ENCODE measurements at regions not wholly inside any gene's neighbourhood (a gene's known extent, or its start where the extent isn't known, plus 50 kb on each side); places are given as distances from the start of the nearest gene placed in this dataset.

DNA sequence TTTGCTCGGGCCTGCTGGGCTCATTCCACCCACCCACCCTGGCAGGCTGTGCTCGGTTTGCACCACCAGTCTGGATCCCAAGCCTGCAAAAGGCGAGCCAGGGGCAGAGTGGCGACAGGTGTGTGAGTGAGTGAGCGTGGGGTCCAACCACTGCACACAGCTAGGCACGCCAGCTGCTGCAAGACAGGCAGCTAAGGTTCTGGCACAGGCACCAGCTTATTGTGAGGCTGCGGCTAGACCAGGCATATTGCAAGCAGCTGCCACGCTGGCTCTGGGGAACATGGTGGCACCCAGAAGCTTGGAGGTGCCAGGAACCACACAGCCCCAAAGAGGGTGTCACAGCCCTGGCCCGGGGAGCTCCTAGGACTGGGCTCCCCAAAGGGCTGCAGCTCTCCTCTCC, 205.1 kb downstream of the ANKRD60 start:
- H3K27ac ChIP-seq (ENCODE audit: insufficient read depth, low read length): no peak overlapping the region
- no peak overlapping the region for H2BK5ac ChIP-seq (ENCODE audit: low read depth, low read length, poor library complexity, severe bottlenecking)
- H3K36me3 ChIP-seq (ENCODE audit: control insufficient read depth, insufficient read depth, low read length): no peaks in the 10 kb centered on the region
- no TSS peak for BruUV-seq (replicated peaks)
- no peak overlapping the region for H2BK120ac ChIP-seq (ENCODE audit: low read depth, low read length)
- H2BK15ac ChIP-seq (ENCODE audit: low read depth, low read length): no peak overlapping the region
- no peak overlapping the region for H3K4ac ChIP-seq (ENCODE audit: low read depth, low read length)
- H4K8ac ChIP-seq (ENCODE audit: low read depth in 2 of 2, low read length in 2 of 2): no peak overlapping the region
- 61% methylated on average over 2 of the region's 9 CpGs; no CpG with 5 or more reads in 1 of the 2 experiments for WGBS, 2 experiments (ENCODE audit: extremely low coverage in 2 of 2, insufficient read length in 1 of 2)
- dilution Hi-C loops (cut with HindIII; ENCODE audit: low sequenced_read_pairs, unreplicated experiment) (no loop called here), in situ Hi-C loops (cut with MboI; ENCODE audit: low sequenced_read_pairs) (no loop called here), intact Hi-C loops (cut with micrococcal nuclease) (no loop called here)
- no peak overlapping the region for H2AK5ac ChIP-seq (ENCODE audit: low read depth, low read length)
- no peak overlapping the region for H3K18ac ChIP-seq (ENCODE audit: low read depth, low read length)
- no peak overlapping the region for H3K14ac ChIP-seq (replicated peaks; ENCODE audit: low read depth, low read length)
- H2AFZ ChIP-seq (replicated peaks; ENCODE audit: low read length, poor library complexity): no peak overlapping the region
- H4K5ac ChIP-seq (ENCODE audit: low read depth, low read length): no peak overlapping the region
- CTCF ChIA-PET: no interaction called here
- no peak overlapping the region for H2AK9ac ChIP-seq (replicated peaks; ENCODE audit: low read depth, low read length, poor library complexity)
- H3K9me3 ChIP-seq (ENCODE audit: control insufficient read depth, insufficient read depth, low read length): no peaks in the 10 kb centered on the region
- DNase-seq (no peak), ATAC-seq (ENCODE audit: low read depth) (no peak)
- no peaks in the 10 kb centered on the region for H3K27me3 ChIP-seq (ENCODE audit: control insufficient read depth, insufficient read depth, low read length)
- H3K23ac ChIP-seq (ENCODE audit: low read depth, low read length): no peak overlapping the region
- H3K4me2 ChIP-seq (ENCODE audit: low read depth, low read length): no peak overlapping the region
- H3K9ac ChIP-seq (ENCODE audit: low read depth, low read length): no peak overlapping the region
- POLR2A ChIA-PET (ENCODE audit: unreplicated experiment): no interaction called here
- no peaks in the 10 kb centered on the region for H3K9me1 ChIP-seq (ENCODE audit: insufficient read depth, low read length)
- H3K56ac ChIP-seq (ENCODE audit: extremely low read depth, insufficient read depth, low read length): no peak overlapping the region
- no peak overlapping the region for H3K4me3 ChIP-seq (ENCODE audit: insufficient read depth, low read depth, low read length)
- H2BK20ac ChIP-seq (ENCODE audit: low read depth, low read length): no peak overlapping the region
- no peaks in the 10 kb centered on the region for H4K20me1 ChIP-seq (ENCODE audit: insufficient read depth, low read length)
- no peak overlapping the region for H4K91ac ChIP-seq (ENCODE audit: insufficient read depth, low read depth, low read length)
- no peak for TF ChIP-seq CTCF (conservative IDR thresholded peaks at IDR 0.05; ENCODE audit: low read depth, low read length)
- no peak for TF ChIP-seq POLR2A (IDR thresholded peaks at IDR 0.05; ENCODE audit: low read depth, low read length)
- TF ChIP-seq CHD1 (IDR thresholded peaks at IDR 0.05; ENCODE audit: low read depth, low read length): no peak
- TF ChIP-seq CEBPB (IDR thresholded peaks at IDR 0.05; ENCODE audit: low read depth, low read length): no peak
- no peak for TF ChIP-seq MAZ (IDR thresholded peaks at IDR 0.05; ENCODE audit: borderline replicate concordance, low read depth, low read length)
- TF ChIP-seq MXI1 (IDR thresholded peaks at IDR 0.05; ENCODE audit: borderline replicate concordance, low read depth, low read length): no peak
- TF ChIP-seq RFX5 (IDR thresholded peaks at IDR 0.05; ENCODE audit: low read depth, low read length): no peak
- no peaks in the 10 kb centered on the region for H3K4me1 ChIP-seq (ENCODE audit: control insufficient read depth, insufficient read depth, low read length)
- H3K79me1 ChIP-seq (ENCODE audit: low read depth in 1 of 2, low read length in 2 of 2): no peaks in the 10 kb centered on the region

Measured in IMR-90 (cell line).